NB4 (cell line): ENCODE measurements at regions not wholly inside any gene's neighbourhood (a gene's known extent, or its start where the extent isn't known, plus 50 kb on each side); places are given as distances from the start of the nearest gene placed in this dataset.

ENCODE experiments used
- CTCF ChIP-seq: IDR thresholded peaks from one replicate; pipeline ENCODE4 v1.5.1; 2012; ENCODE audit warnings: low read depth, low read length
- MYC ChIP-seq: IDR thresholded peaks from 2 replicates; pipeline ENCODE4 v1.6.1; 2011; ENCODE audit warnings: low read depth, low read length
- POLR2A ChIP-seq: IDR thresholded peaks from 2 replicates; pipeline ENCODE4 v1.6.1; 2011; ENCODE audit warnings: mild to moderate bottlenecking; ENCODE audit not compliant: insufficient read length; ENCODE audit errors: extremely low read depth

- TF ChIP-seq CTCF: no peak
- TF ChIP-seq POLR2A: no peak
- no peak for TF ChIP-seq MYC
Measured at GRCh38 chr10:78843495-78843894, 225.3 kb upstream of the ZMIZ1 start.
